Keratinocyte (primary cell): ENCODE measurements at regions not wholly inside any gene's neighbourhood (a gene's known extent, or its start where the extent isn't known, plus 50 kb on each side); places are given as distances from the start of the nearest gene placed in this dataset.

ENCODE experiments used
- EZH2 ChIP-seq: IDR thresholded peaks from one replicate; pipeline ENCODE4 v1.6.1; 2012; ENCODE audit warnings: inconsistent platforms, mild to moderate bottlenecking, low read length, moderate library complexity
- TF ChIP-seq, protein P1 (sequence below), 3 experiments: IDR thresholded peaks in 1 of 3; conservative IDR thresholded peaks in 1 of 3; optimal IDR thresholded peaks in 1 of 3; 2 replicates in 2 of 3; 3 replicates in 1 of 3; pipeline versions ENCODE3 to v1.5.1; 2011; ENCODE audit warnings: low read length in 3 of 3, mild to moderate bottlenecking in 3 of 3, moderate library complexity in 2 of 3, control low read depth in 1 of 3, inconsistent platforms in 1 of 3; ENCODE audit not compliant: insufficient read depth in 2 of 3; ENCODE audit errors: extremely low read depth in 1 of 3

DNA sequence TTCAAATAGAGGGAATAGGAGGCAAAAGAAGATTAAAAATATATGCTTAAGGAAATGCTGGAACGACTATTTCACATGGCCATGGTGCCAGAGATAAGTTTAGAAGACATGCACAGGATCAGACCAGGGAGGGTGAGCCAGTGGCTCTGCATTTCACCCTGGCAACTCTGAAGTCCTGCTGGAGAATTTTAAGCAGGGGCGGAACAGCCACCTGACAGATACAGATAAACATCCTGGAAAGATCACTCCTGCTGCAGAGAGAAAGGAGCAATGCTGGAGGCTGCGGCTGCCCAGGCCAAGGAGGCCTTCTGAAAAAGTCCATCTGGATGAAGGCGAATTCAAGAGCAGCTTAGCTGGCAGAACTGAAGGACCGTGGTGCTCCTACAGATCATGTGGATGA, 755.9 kb downstream of the RNF144A start:
- TF ChIP-seq EZH2 = no peak
- TF ChIP-seq, protein P1, sequence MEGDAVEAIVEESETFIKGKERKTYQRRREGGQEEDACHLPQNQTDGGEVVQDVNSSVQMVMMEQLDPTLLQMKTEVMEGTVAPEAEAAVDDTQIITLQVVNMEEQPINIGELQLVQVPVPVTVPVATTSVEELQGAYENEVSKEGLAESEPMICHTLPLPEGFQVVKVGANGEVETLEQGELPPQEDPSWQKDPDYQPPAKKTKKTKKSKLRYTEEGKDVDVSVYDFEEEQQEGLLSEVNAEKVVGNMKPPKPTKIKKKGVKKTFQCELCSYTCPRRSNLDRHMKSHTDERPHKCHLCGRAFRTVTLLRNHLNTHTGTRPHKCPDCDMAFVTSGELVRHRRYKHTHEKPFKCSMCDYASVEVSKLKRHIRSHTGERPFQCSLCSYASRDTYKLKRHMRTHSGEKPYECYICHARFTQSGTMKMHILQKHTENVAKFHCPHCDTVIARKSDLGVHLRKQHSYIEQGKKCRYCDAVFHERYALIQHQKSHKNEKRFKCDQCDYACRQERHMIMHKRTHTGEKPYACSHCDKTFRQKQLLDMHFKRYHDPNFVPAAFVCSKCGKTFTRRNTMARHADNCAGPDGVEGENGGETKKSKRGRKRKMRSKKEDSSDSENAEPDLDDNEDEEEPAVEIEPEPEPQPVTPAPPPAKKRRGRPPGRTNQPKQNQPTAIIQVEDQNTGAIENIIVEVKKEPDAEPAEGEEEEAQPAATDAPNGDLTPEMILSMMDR (optimal IDR thresholded peaks at IDR 0.05 in 1 of 3, IDR thresholded peaks at IDR 0.05 in 1 of 3, conservative IDR thresholded peaks at IDR 0.05 in 1 of 3; ENCODE audit: extremely low read depth in 1 of 3, insufficient read depth in 2 of 3, low read length in 3 of 3) = no peak
